ENCODE measurements at regions not wholly inside any gene's neighbourhood (a gene's known extent, or its start where the extent isn't known, plus 50 kb on each side); places are given as distances from the start of the nearest gene placed in this dataset.

GRCh38 chr6:158897236-158897635, 78.1 kb upstream of the EZR start:
- Histone ChIP-seq H3K9ac (ENCODE audit: control insufficient read depth, extremely low read depth, insufficient read depth, low read length) (peak overlapping the region; percentile 43), H3K27me3 (ENCODE audit: control insufficient read depth, extremely low read depth, insufficient read depth, low read length) (no peaks in the 10 kb centered on the region), H3K4me1 (ENCODE audit: control insufficient read depth, extremely low read depth, insufficient read depth, low read length) (peaks cover 22% of the 10 kb centered on the region), H3K4me2 (ENCODE audit: control insufficient read depth, extremely low read depth, insufficient read depth, low read depth, low read length) (peak overlapping the region; percentile 23), H3K4me3 (ENCODE audit: control insufficient read depth in 2 of 3, extremely low read depth in 1 of 3, insufficient read depth in 2 of 3, low read depth in 1 of 3, low read length in 3 of 3) (no peak overlapping the region), H3K36me3 (ENCODE audit: control insufficient read depth in 2 of 2, extremely low read depth in 1 of 2, insufficient read depth in 2 of 2, low read length in 2 of 2) (no peaks in the 10 kb centered on the region), H3K27ac (ENCODE audit: control insufficient read depth, insufficient read depth, low read length) (peak overlapping the region; percentile 43), H2AFZ (ENCODE audit: control insufficient read depth, low read length) (peak overlapping the region; percentile 75), H3K9me1 (ENCODE audit: control insufficient read depth, extremely low read depth, insufficient read depth, low read length) (no peaks in the 10 kb centered on the region), H3K79me2 (ENCODE audit: control insufficient read depth, insufficient read depth, low read length) (no peaks in the 10 kb centered on the region), H3K9me3 (ENCODE audit: control insufficient read depth, low read depth, low read length) (no peaks in the 10 kb centered on the region), H4K20me1 (ENCODE audit: control insufficient read depth, extremely low read depth, insufficient read depth, low read length) (no peaks in the 10 kb centered on the region)
- dilution Hi-C loops (cut with MboI; ENCODE audit: extremely low pct_ligation_motif_present, low sequenced_read_pairs) = no loop called here
- TF ChIP-seq, protein P1, sequence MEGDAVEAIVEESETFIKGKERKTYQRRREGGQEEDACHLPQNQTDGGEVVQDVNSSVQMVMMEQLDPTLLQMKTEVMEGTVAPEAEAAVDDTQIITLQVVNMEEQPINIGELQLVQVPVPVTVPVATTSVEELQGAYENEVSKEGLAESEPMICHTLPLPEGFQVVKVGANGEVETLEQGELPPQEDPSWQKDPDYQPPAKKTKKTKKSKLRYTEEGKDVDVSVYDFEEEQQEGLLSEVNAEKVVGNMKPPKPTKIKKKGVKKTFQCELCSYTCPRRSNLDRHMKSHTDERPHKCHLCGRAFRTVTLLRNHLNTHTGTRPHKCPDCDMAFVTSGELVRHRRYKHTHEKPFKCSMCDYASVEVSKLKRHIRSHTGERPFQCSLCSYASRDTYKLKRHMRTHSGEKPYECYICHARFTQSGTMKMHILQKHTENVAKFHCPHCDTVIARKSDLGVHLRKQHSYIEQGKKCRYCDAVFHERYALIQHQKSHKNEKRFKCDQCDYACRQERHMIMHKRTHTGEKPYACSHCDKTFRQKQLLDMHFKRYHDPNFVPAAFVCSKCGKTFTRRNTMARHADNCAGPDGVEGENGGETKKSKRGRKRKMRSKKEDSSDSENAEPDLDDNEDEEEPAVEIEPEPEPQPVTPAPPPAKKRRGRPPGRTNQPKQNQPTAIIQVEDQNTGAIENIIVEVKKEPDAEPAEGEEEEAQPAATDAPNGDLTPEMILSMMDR (optimal IDR thresholded peaks at IDR 0.05 in 1 of 3, IDR thresholded peaks at IDR 0.05 in 1 of 3, conservative IDR thresholded peaks at IDR 0.05 in 1 of 3; ENCODE audit: extremely low read depth in 1 of 3, insufficient read depth in 2 of 3, low read length in 3 of 3) = no peak
- no peak for TF ChIP-seq EZH2 (IDR thresholded peaks at IDR 0.05; ENCODE audit: low read length)
- DNase-seq (ENCODE audit: low read depth, low spot score) (peak; percentile 56), FAIRE-seq (peak; percentile 96)

- no peaks in the 10 kb centered on the region for H3K9me3 ChIP-seq (ENCODE audit: control insufficient read depth, low read depth, low read length)
- H3K27me3 ChIP-seq (ENCODE audit: control insufficient read depth, extremely low read depth, insufficient read depth, low read length) = no peaks in the 10 kb centered on the region
- FAIRE-seq (no peak), DNase-seq (ENCODE audit: low read depth, low spot score) (no peak)
- H3K36me3 ChIP-seq (ENCODE audit: control insufficient read depth in 2 of 2, extremely low read depth in 1 of 2, insufficient read depth in 2 of 2, low read length in 2 of 2) = no peaks in the 10 kb centered on the region
- no peaks in the 10 kb centered on the region for H4K20me1 ChIP-seq (ENCODE audit: control insufficient read depth, extremely low read depth, insufficient read depth, low read length)
- H3K9ac ChIP-seq (ENCODE audit: control insufficient read depth, extremely low read depth, insufficient read depth, low read length) = no peak overlapping the region
- peaks cover 22% of the 10 kb centered on the region for H3K4me1 ChIP-seq (ENCODE audit: control insufficient read depth, extremely low read depth, insufficient read depth, low read length)
- H2AFZ ChIP-seq (ENCODE audit: control insufficient read depth, low read length) = no peak overlapping the region
- dilution Hi-C loops (cut with MboI; ENCODE audit: extremely low pct_ligation_motif_present, low sequenced_read_pairs) = no loop called here
- H3K4me2 ChIP-seq (ENCODE audit: control insufficient read depth, extremely low read depth, insufficient read depth, low read depth, low read length) = no peak overlapping the region
- no peak for TF ChIP-seq EZH2 (IDR thresholded peaks at IDR 0.05; ENCODE audit: low read length)
- TF ChIP-seq, protein P1 (optimal IDR thresholded peaks at IDR 0.05 in 1 of 3, IDR thresholded peaks at IDR 0.05 in 1 of 3, conservative IDR thresholded peaks at IDR 0.05 in 1 of 3; ENCODE audit: extremely low read depth in 1 of 3, insufficient read depth in 2 of 3, low read length in 3 of 3) = no peak
- no peaks in the 10 kb centered on the region for H3K9me1 ChIP-seq (ENCODE audit: control insufficient read depth, extremely low read depth, insufficient read depth, low read length)
- no peak overlapping the region for H3K4me3 ChIP-seq (ENCODE audit: control insufficient read depth in 2 of 3, extremely low read depth in 1 of 3, insufficient read depth in 2 of 3, low read depth in 1 of 3, low read length in 3 of 3)
- no peak overlapping the region for H3K27ac ChIP-seq (ENCODE audit: control insufficient read depth, insufficient read depth, low read length)
- no peaks in the 10 kb centered on the region for H3K79me2 ChIP-seq (ENCODE audit: control insufficient read depth, insufficient read depth, low read length)
These were observed 76.5 kb upstream of the EZR start for GRCh38 chr6:158895661-158896060.
